HEK293 (cell line): ENCODE measurements at regions not wholly inside any gene's neighbourhood (a gene's known extent, or its start where the extent isn't known, plus 50 kb on each side); places are given as distances from the start of the nearest gene placed in this dataset.
A peak's percentile ranks its signal among the peaks of the same experiment; 100 is the strongest.

Experiments used
- CTCF ChIA-PET: fragments of 350-600 bp; formaldehyde crosslinking; extraction: SDS; loops from one replicate; lab custom pipeline; 2021; ENCODE audit warnings: antibody characterized with exemption; lab: Yijun Ruan, JAX
- POLR2A ChIA-PET: fragments of 300-600 bp; formaldehyde crosslinking; extraction: SDS; loops from one replicate; lab custom pipeline; 2020; ENCODE audit warnings: antibody characterized with exemption, inconsistent platforms; lab: Yijun Ruan, JAX
- H3K27ac ChIP-seq: fragments of 200-500 bp; sonication (Bioruptor generic); 2 replicates; pipeline ENCODE4 v1.5.1; 2014; ENCODE audit warnings: low read depth, low read length, control low read depth, inconsistent platforms; ENCODE audit errors: extremely low read depth
- H3K36me3 ChIP-seq, 2 experiments: fragments of 200-500 bp in 1 of 2; sonication (Bioruptor generic) in 1 of 2; 1 replicate in 1 of 2; 2 replicates in 1 of 2; pipeline ENCODE4 v1.5.1; 2014 to 2017; ENCODE audit warnings: inconsistent platforms in 2 of 2, low read length in 2 of 2; ENCODE audit not compliant: control insufficient read depth in 2 of 2, insufficient read depth in 1 of 2
- H3K4me1 ChIP-seq: fragments of 200-500 bp; sonication (Bioruptor generic); 2 replicates; pipeline ENCODE4 v1.5.1; 2014; ENCODE audit warnings: mild to moderate bottlenecking, low read length, inconsistent platforms; ENCODE audit not compliant: control insufficient read depth, insufficient read depth
- H3K4me3 ChIP-seq: 2 replicates; pipeline ENCODE4 v1.5.1; 2011; ENCODE audit warnings: low read depth, mild to moderate bottlenecking, control low read depth, low read length, moderate library complexity
- H3K9me3 ChIP-seq: fragments of 200-500 bp; sonication (Bioruptor generic); 2 replicates; pipeline ENCODE4 v1.5.1; 2014; ENCODE audit warnings: low read depth, low read length, inconsistent platforms; ENCODE audit not compliant: control insufficient read depth, insufficient read depth
- GLIS2 ChIP-seq: fragments of 450-650 bp; formaldehyde crosslinking; IDR thresholded peaks from 2 replicates; pipeline ENCODE4 v1.5.1; 2016; ENCODE audit warnings: missing biosample characterization, missing genetic modification characterization
- HOXA7 ChIP-seq: sonication (generic); formaldehyde crosslinking; IDR thresholded peaks from 2 replicates; pipeline ENCODE4 v1.8.1; 2022; ENCODE audit warnings: missing genetic modification reagents, borderline replicate concordance
- OSR2 ChIP-seq: fragments of 450-650 bp; formaldehyde crosslinking; IDR thresholded peaks from 2 replicates; pipeline ENCODE4 v1.5.1; 2016; ENCODE audit warnings: missing biosample characterization, missing genetic modification characterization
- RBAK ChIP-seq: fragments of 450-650 bp; formaldehyde crosslinking; IDR thresholded peaks from 2 replicates; pipeline ENCODE4 v1.5.1; 2016; ENCODE audit warnings: missing biosample characterization, missing genetic modification characterization
- ZNF114 ChIP-seq: fragments of 450-650 bp; formaldehyde crosslinking; IDR thresholded peaks from 2 replicates; pipeline ENCODE4 v1.5.0; 2017; ENCODE audit warnings: missing biosample characterization, missing genetic modification characterization
- ZNF121 ChIP-seq: fragments of 450-650 bp; formaldehyde crosslinking; IDR thresholded peaks from 2 replicates; pipeline ENCODE4 v1.5.1; 2016; ENCODE audit warnings: missing biosample characterization, missing genetic modification characterization
- ZNF133 ChIP-seq: fragments of 450-650 bp; formaldehyde crosslinking; IDR thresholded peaks from 2 replicates; pipeline ENCODE4 v1.5.1; 2016; ENCODE audit warnings: missing biosample characterization, missing genetic modification characterization
- ZNF146 ChIP-seq: fragments of 450-650 bp; formaldehyde crosslinking; IDR thresholded peaks from 2 replicates; pipeline ENCODE4 v1.5.1; 2016; ENCODE audit warnings: missing biosample characterization, missing genetic modification characterization
- ZNF302 ChIP-seq: fragments of 450-650 bp; formaldehyde crosslinking; IDR thresholded peaks from 2 replicates; pipeline ENCODE4 v1.5.1; 2016; ENCODE audit warnings: missing biosample characterization, missing genetic modification characterization, low read depth
- ZNF404 ChIP-seq: fragments of 450-650 bp; formaldehyde crosslinking; IDR thresholded peaks from 2 replicates; pipeline ENCODE4 v1.5.1; 2017; ENCODE audit warnings: missing biosample characterization, missing genetic modification characterization
- ZNF501 ChIP-seq: fragments of 450-650 bp; formaldehyde crosslinking; IDR thresholded peaks from 2 replicates; pipeline ENCODE4 v1.5.1; 2016; ENCODE audit warnings: missing biosample characterization, missing genetic modification characterization
- ZNF600 ChIP-seq: fragments of 450-650 bp; formaldehyde crosslinking; IDR thresholded peaks from 2 replicates; pipeline ENCODE4 v1.5.1; 2016; ENCODE audit warnings: missing biosample characterization, missing genetic modification characterization
- ZNF645 ChIP-seq: fragments of 450-650 bp; formaldehyde crosslinking; IDR thresholded peaks from 2 replicates; pipeline ENCODE4; 2016; ENCODE audit warnings: missing biosample characterization, missing genetic modification characterization
- ZNF677 ChIP-seq: fragments of 450-650 bp; IDR thresholded peaks from 2 replicates; pipeline ENCODE4 v1.5.0; 2018; ENCODE audit warnings: missing biosample characterization, mild to moderate bottlenecking, missing genetic modification characterization, moderate library complexity
- TF ChIP-seq, protein P1 (sequence below): fragments of 450-650 bp; formaldehyde crosslinking; IDR thresholded peaks from 2 replicates; pipeline ENCODE4 v1.5.1; 2016; ENCODE audit warnings: missing biosample characterization, missing genetic modification characterization
- TF ChIP-seq, protein P2 (sequence below): fragments of 450-650 bp; formaldehyde crosslinking; IDR thresholded peaks from 2 replicates; pipeline ENCODE4 v1.5.1; 2016; ENCODE audit warnings: missing biosample characterization, missing genetic modification characterization, low read depth
- TF ChIP-seq, protein P3 (sequence below): fragments of 450-650 bp; formaldehyde crosslinking; IDR thresholded peaks from 2 replicates; pipeline ENCODE4 v1.5.1; 2016; ENCODE audit warnings: missing biosample characterization, missing genetic modification characterization
- TF ChIP-seq, protein P4 (sequence below): fragments of 450-650 bp; formaldehyde crosslinking; IDR thresholded peaks from 2 replicates; pipeline ENCODE4 v1.5.1; 2016; ENCODE audit warnings: missing biosample characterization, missing genetic modification characterization, low read depth
- TF ChIP-seq, protein P5 (sequence below): fragments of 450-650 bp; formaldehyde crosslinking; IDR thresholded peaks from 2 replicates; pipeline ENCODE4 v1.5.1; 2017; ENCODE audit warnings: missing biosample characterization, missing genetic modification characterization

GRCh38 chr13:26941345-26942174 is 181.0 kb upstream of the GPR12 start (continued):
- TF ChIP-seq, protein P1, sequence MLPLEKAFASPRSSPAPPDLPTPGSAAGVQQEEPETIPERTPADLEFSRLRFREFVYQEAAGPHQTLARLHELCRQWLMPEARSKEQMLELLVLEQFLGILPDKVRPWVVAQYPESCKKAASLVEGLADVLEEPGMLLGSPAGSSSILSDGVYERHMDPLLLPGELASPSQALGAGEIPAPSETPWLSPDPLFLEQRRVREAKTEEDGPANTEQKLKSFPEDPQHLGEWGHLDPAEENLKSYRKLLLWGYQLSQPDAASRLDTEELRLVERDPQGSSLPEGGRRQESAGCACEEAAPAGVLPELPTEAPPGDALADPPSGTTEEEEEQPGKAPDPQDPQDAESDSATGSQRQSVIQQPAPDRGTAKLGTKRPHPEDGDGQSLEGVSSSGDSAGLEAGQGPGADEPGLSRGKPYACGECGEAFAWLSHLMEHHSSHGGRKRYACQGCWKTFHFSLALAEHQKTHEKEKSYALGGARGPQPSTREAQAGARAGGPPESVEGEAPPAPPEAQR (tag by site-specific recombination), result no peak
- TF ChIP-seq ZNF146 (tag by site-specific recombination) (no peak), RBAK (tag by site-specific recombination) (no peak), ZNF645 (tag by site-specific recombination) (no peak), OSR2 (tag by site-specific recombination) (peak; percentile 50), ZNF677 (tag by site-specific recombination) (no peak)
- TF ChIP-seq, protein P2, sequence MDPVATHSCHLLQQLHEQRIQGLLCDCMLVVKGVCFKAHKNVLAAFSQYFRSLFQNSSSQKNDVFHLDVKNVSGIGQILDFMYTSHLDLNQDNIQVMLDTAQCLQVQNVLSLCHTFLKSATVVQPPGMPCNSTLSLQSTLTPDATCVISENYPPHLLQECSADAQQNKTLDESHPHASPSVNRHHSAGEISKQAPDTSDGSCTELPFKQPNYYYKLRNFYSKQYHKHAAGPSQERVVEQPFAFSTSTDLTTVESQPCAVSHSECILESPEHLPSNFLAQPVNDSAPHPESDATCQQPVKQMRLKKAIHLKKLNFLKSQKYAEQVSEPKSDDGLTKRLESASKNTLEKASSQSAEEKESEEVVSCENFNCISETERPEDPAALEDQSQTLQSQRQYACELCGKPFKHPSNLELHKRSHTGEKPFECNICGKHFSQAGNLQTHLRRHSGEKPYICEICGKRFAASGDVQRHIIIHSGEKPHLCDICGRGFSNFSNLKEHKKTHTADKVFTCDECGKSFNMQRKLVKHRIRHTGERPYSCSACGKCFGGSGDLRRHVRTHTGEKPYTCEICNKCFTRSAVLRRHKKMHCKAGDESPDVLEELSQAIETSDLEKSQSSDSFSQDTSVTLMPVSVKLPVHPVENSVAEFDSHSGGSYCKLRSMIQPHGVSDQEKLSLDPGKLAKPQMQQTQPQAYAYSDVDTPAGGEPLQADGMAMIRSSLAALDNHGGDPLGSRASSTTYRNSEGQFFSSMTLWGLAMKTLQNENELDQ, result no peak
- TF ChIP-seq, protein P3, sequence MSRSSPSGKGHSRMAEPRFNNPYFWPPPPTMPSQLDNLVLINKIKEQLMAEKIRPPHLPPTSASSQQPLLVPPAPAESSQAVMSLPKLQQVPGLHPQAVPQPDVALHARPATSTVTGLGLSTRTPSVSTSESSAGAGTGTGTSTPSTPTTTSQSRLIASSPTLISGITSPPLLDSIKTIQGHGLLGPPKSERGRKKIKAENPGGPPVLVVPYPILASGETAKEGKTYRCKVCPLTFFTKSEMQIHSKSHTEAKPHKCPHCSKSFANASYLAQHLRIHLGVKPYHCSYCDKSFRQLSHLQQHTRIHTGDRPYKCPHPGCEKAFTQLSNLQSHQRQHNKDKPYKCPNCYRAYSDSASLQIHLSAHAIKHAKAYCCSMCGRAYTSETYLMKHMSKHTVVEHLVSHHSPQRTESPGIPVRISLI (tag by site-specific recombination), result no peak
- TF ChIP-seq, all 188 proteins: peak for 6

DNA sequence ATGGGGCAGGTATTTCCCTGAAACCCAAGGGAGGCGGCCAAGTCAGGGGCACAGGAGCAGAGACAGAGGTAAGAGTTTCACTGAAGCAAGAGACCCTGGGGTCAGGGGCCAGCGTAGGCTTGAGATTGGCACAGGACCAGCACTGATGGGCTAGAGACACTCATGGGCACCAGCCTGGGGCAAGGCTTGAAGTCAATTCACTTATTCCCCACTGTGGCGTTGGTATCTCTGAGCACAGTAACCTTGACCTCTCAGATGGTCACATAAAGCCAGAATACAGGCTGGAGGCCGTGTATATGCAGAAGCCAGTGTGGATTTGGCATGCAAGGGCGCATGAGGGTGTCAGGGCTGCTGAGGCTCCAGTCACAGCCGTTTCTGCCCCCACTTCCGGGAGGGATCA is 173.5 kb upstream of the GPR12 start:
- Histone ChIP-seq H3K36me3 (no peaks in the 10 kb centered on the region), H3K4me1 (no peaks in the 10 kb centered on the region), H3K27ac (no peak overlapping the region), H3K4me3 (no peak overlapping the region), H3K9me3 (no peaks in the 10 kb centered on the region)
- ChIA-PET CTCF (interaction anchor here (0.6 kb wide), 1 partner anchor 731 kb away, joined by 3 read pairs; no protein-coding TSS in a partner anchor), POLR2A (no interaction called here)
- TF ChIP-seq ZNF501 (tag by site-specific recombination) (no peak), ZNF133 (tag by site-specific recombination) (no peak)

DNA sequence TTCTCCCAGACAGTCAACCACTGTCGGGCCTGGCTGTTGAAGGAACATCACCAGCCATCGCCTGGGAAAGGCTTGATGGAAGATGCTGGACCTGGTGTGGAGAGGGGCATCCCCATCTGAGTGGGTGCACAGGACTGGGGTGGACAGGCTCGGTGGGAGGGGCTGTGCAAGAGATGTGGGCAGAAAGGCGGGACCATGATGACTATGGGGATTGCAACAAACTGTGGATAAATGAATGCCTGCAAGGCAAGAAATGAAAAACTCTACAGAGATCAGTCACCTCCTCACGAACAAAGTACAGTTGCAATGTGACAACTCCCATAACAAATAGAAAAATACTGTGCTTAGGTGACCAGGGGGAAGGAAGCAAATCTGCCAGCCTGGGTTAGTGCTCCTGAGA is 171.9 kb upstream of the GPR12 start:
- no peak overlapping the region for H3K4me3 ChIP-seq
- TF ChIP-seq, protein P4, sequence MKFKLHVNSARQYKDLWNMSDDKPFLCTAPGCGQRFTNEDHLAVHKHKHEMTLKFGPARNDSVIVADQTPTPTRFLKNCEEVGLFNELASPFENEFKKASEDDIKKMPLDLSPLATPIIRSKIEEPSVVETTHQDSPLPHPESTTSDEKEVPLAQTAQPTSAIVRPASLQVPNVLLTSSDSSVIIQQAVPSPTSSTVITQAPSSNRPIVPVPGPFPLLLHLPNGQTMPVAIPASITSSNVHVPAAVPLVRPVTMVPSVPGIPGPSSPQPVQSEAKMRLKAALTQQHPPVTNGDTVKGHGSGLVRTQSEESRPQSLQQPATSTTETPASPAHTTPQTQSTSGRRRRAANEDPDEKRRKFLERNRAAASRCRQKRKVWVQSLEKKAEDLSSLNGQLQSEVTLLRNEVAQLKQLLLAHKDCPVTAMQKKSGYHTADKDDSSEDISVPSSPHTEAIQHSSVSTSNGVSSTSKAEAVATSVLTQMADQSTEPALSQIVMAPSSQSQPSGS (tag by site-specific recombination), result no peak
- TF ChIP-seq ZNF404 (no peak), ZNF501 (tag by site-specific recombination) (no peak), HOXA7 (no peak), ZNF114 (tag by site-specific recombination) (no peak), ZNF121 (tag by site-specific recombination) (no peak), ZNF600 (no peak), ZNF302 (no peak), GLIS2 (tag by site-specific recombination) (no peak)
- TF ChIP-seq, protein P5, sequence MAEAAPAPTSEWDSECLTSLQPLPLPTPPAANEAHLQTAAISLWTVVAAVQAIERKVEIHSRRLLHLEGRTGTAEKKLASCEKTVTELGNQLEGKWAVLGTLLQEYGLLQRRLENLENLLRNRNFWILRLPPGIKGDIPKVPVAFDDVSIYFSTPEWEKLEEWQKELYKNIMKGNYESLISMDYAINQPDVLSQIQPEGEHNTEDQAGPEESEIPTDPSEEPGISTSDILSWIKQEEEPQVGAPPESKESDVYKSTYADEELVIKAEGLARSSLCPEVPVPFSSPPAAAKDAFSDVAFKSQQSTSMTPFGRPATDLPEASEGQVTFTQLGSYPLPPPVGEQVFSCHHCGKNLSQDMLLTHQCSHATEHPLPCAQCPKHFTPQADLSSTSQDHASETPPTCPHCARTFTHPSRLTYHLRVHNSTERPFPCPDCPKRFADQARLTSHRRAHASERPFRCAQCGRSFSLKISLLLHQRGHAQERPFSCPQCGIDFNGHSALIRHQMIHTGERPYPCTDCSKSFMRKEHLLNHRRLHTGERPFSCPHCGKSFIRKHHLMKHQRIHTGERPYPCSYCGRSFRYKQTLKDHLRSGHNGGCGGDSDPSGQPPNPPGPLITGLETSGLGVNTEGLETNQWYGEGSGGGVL (tag by site-specific recombination), result no peak
- TF ChIP-seq, protein P2, result no peak

More for the DNA sequence above, 171.9 kb upstream of the GPR12 start:
- H3K4me1 ChIP-seq, result no peaks in the 10 kb centered on the region
- H3K36me3 ChIP-seq, result no peaks in the 10 kb centered on the region
- no peak overlapping the region for H3K27ac ChIP-seq
- POLR2A ChIA-PET, result no interaction called here
- CTCF ChIA-PET, result no interaction called here
- no peaks in the 10 kb centered on the region for H3K9me3 ChIP-seq
